ENCODE measurements at regions not wholly inside any gene's neighbourhood (a gene's known extent, or its start where the extent isn't known, plus 50 kb on each side); places are given as distances from the start of the nearest gene placed in this dataset.

DNA sequence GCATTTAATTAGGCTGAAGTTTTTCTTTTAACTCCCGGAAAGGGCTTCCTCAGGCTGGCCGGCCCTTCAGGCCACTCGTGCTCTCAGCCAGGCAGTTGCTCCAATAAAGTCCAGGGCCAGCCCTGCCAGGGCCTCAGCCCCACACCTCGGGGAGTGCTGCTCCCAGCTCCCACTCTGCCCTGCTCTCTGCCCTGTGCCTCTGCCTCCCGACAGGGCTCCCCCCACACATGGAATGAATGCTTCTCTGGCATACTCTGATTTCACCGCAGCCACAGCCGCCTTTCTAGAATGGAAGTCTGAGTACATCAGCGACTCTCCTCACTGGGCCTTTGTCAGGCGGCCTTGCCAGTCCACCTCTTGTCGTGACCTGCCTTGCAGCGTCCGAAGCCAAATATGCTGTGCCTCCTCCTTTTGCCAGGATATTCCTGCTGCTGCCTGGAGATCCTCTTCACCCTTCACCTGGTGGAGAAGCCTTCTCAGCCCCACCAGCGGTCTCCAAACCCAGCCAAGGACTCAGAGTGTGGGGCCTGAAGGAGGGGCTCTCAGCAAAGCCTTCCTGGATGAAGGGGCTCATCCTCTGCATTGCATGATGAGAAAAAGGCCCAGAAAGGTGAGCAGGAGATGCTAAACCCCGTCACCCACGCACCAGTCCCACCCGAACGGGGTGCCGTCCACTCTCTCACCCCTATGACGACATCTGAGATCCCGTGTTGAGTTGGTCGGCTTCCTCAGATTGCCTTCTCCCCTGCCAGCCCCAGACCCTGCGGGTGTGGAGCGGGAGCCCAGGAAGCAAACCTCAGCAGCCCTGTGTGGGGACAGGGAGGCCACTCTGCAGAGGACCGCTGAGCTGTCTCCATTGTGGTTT is 472.7 kb upstream of the HS6ST1 start:
- ChIA-PET POLR2A (no interaction called here), CTCF (no interaction called here)
- Histone ChIP-seq H3K9ac (no peak overlapping the region), H3K27ac (ENCODE audit: low read depth in 2 of 2, low read length in 1 of 2) (no peak overlapping the region), H3K79me2 (ENCODE audit: insufficient read depth) (no peaks in the 10 kb centered on the region), H3K4me2 (no peak overlapping the region), H3F3A (replicated peaks; ENCODE audit: insufficient read depth) (no peaks in the 10 kb centered on the region), H3K9me3 (no peaks in the 10 kb centered on the region), H2AFZ (ENCODE audit: low read depth) (no peak overlapping the region), H3K9me2 (no peaks in the 10 kb centered on the region), H4K20me1 (ENCODE audit: insufficient read depth) (no peaks in the 10 kb centered on the region), H3K4me1 (ENCODE audit: control insufficient read depth in 1 of 2, insufficient read depth in 2 of 2, low read depth in 1 of 2, low read length in 1 of 2) (no peaks in the 10 kb centered on the region), H3K27me3 (ENCODE audit: insufficient read depth) (no peaks in the 10 kb centered on the region), H3K36me3 (replicated peaks in 1 of 2; ENCODE audit: control insufficient read depth in 1 of 2, insufficient read depth in 2 of 2, low read length in 1 of 2) (no peaks in the 10 kb centered on the region), H3K4me3 (ENCODE audit: low read depth in 2 of 2, low read length in 1 of 2) (no peak overlapping the region)
- DNase-seq, result no peak
- TF ChIP-seq YY1 (IDR thresholded peaks at IDR 0.05; ENCODE audit: low read depth) (no peak), MEF2A (IDR thresholded peaks at IDR 0.05; ENCODE audit: borderline replicate concordance, low read depth) (no peak), RFX5 (IDR thresholded peaks at IDR 0.05; ENCODE audit: low read length) (no peak)
- 52% methylated on average over 22 of the region's 24 CpGs for WGBS (ENCODE audit: low lambda C conversion rate)

DNA sequence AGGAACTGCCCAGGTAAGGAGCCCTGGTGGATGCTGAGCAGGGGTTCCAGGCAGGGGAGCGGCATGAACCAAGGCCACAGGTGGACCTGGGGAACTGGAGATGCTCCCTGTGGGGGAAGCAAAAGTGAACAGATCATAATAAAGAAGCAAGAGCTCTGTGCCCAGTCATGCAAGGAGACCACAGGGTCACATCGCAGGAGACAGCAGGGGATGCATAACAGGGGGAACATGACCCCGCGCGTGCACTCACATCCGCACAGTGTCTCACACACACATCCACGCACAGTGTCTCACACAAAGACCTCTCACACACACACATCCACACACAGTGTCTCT is 473.3 kb upstream of the HS6ST1 start:
- H3K4me1 ChIP-seq (ENCODE audit: control insufficient read depth in 1 of 2, insufficient read depth in 2 of 2, low read depth in 1 of 2, low read length in 1 of 2), result no peaks in the 10 kb centered on the region
- no peaks in the 10 kb centered on the region for H3K9me2 ChIP-seq
- POLR2A ChIA-PET, result no interaction called here
- H3K79me2 ChIP-seq (ENCODE audit: insufficient read depth), result no peaks in the 10 kb centered on the region
- no peak for DNase-seq
- no peaks in the 10 kb centered on the region for H4K20me1 ChIP-seq (ENCODE audit: insufficient read depth)
- TF ChIP-seq GABPA (IDR thresholded peaks at IDR 0.05; ENCODE audit: low read depth) (no peak), SMC3 (IDR thresholded peaks at IDR 0.05; ENCODE audit: low read depth, low read length) (no peak), FOXM1 (IDR thresholded peaks at IDR 0.05; ENCODE audit: low read depth) (no peak), EP300 (IDR thresholded peaks at IDR 0.05; ENCODE audit: borderline replicate concordance in 1 of 2, low read depth in 1 of 2, low read length in 1 of 2) (no peak), RAD21 (IDR thresholded peaks at IDR 0.05; ENCODE audit: low read length) (no peak), NRF1 (IDR thresholded peaks at IDR 0.05; ENCODE audit: low read depth, low read length) (no peak), MXI1 (IDR thresholded peaks at IDR 0.05; ENCODE audit: low read depth, low read length) (no peak), CHD2 (IDR thresholded peaks at IDR 0.05; ENCODE audit: low read length, partially characterized antibody) (no peak)
- no peak overlapping the region for H3K27ac ChIP-seq (ENCODE audit: low read depth in 2 of 2, low read length in 1 of 2)
- no peak overlapping the region for H3K4me2 ChIP-seq
- H3K36me3 ChIP-seq (replicated peaks in 1 of 2; ENCODE audit: control insufficient read depth in 1 of 2, insufficient read depth in 2 of 2, low read length in 1 of 2), result no peaks in the 10 kb centered on the region
- no peaks in the 10 kb centered on the region for H3K27me3 ChIP-seq (ENCODE audit: insufficient read depth)
- H2AFZ ChIP-seq (ENCODE audit: low read depth), result no peak overlapping the region
- H3K9me3 ChIP-seq, result no peaks in the 10 kb centered on the region
- H3K9ac ChIP-seq, result no peak overlapping the region
- CTCF ChIA-PET, result no interaction called here
- H3F3A ChIP-seq (replicated peaks; ENCODE audit: insufficient read depth), result no peaks in the 10 kb centered on the region
- WGBS (ENCODE audit: low lambda C conversion rate), result 69% methylated on average over 7 of the region's 7 CpGs
- no peak overlapping the region for H3K4me3 ChIP-seq (ENCODE audit: low read depth in 2 of 2, low read length in 1 of 2)

DNA sequence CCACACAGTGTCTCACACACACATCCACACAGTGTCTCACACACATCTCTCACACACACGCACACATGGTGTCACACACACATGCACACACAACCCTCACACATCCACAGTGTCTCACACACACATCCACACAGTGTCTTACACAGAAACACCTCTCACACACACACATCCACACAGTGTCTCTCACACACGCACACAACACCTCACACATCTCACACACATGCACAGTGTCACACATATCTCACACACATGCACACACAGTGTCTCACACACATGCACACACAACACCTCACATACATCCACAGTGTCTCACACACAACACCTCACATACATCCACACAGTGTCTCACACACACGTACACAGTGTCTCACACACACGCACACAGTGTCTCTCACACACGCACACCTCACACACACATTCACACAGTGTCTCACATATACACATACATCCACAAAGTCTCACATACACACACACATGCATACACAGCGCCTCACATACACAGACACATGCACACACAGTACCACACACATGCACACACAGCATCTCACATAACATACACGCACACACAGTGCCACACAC is 473.9 kb upstream of the HS6ST1 start:
- Histone ChIP-seq H2AFZ (ENCODE audit: low read depth) (no peak overlapping the region), H3K4me2 (no peak overlapping the region), H4K20me1 (ENCODE audit: insufficient read depth) (no peaks in the 10 kb centered on the region), H3K9ac (no peak overlapping the region), H3K27me3 (ENCODE audit: insufficient read depth) (no peaks in the 10 kb centered on the region), H3K36me3 (replicated peaks in 1 of 2; ENCODE audit: control insufficient read depth in 1 of 2, insufficient read depth in 2 of 2, low read length in 1 of 2) (no peaks in the 10 kb centered on the region), H3K4me3 (ENCODE audit: low read depth in 2 of 2, low read length in 1 of 2) (no peak overlapping the region), H3F3A (replicated peaks; ENCODE audit: insufficient read depth) (no peaks in the 10 kb centered on the region), H3K4me1 (ENCODE audit: control insufficient read depth in 1 of 2, insufficient read depth in 2 of 2, low read depth in 1 of 2, low read length in 1 of 2) (no peaks in the 10 kb centered on the region), H3K9me2 (no peaks in the 10 kb centered on the region), H3K27ac (ENCODE audit: low read depth in 2 of 2, low read length in 1 of 2) (no peak overlapping the region), H3K9me3 (no peaks in the 10 kb centered on the region), H3K79me2 (ENCODE audit: insufficient read depth) (no peaks in the 10 kb centered on the region)
- ChIA-PET CTCF (no interaction called here), POLR2A (no interaction called here)
- TF ChIP-seq, protein P1, sequence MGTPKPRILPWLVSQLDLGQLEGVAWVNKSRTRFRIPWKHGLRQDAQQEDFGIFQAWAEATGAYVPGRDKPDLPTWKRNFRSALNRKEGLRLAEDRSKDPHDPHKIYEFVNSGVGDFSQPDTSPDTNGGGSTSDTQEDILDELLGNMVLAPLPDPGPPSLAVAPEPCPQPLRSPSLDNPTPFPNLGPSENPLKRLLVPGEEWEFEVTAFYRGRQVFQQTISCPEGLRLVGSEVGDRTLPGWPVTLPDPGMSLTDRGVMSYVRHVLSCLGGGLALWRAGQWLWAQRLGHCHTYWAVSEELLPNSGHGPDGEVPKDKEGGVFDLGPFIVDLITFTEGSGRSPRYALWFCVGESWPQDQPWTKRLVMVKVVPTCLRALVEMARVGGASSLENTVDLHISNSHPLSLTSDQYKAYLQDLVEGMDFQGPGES (IDR thresholded peaks at IDR 0.05; ENCODE audit: low read depth, low read length), result no peak
- no peak for TF ChIP-seq SMC3 (IDR thresholded peaks at IDR 0.05; ENCODE audit: low read depth, low read length)
- no peak for TF ChIP-seq RCOR1 (IDR thresholded peaks at IDR 0.05; ENCODE audit: low read length)
- TF ChIP-seq, protein P2, sequence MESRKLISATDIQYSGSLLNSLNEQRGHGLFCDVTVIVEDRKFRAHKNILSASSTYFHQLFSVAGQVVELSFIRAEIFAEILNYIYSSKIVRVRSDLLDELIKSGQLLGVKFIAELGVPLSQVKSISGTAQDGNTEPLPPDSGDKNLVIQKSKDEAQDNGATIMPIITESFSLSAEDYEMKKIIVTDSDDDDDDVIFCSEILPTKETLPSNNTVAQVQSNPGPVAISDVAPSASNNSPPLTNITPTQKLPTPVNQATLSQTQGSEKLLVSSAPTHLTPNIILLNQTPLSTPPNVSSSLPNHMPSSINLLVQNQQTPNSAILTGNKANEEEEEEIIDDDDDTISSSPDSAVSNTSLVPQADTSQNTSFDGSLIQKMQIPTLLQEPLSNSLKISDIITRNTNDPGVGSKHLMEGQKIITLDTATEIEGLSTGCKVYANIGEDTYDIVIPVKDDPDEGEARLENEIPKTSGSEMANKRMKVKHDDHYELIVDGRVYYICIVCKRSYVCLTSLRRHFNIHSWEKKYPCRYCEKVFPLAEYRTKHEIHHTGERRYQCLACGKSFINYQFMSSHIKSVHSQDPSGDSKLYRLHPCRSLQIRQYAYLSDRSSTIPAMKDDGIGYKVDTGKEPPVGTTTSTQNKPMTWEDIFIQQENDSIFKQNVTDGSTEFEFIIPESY (IDR thresholded peaks at IDR 0.05; ENCODE audit: borderline replicate concordance, low read depth), result no peak
- TF ChIP-seq, protein P3, sequence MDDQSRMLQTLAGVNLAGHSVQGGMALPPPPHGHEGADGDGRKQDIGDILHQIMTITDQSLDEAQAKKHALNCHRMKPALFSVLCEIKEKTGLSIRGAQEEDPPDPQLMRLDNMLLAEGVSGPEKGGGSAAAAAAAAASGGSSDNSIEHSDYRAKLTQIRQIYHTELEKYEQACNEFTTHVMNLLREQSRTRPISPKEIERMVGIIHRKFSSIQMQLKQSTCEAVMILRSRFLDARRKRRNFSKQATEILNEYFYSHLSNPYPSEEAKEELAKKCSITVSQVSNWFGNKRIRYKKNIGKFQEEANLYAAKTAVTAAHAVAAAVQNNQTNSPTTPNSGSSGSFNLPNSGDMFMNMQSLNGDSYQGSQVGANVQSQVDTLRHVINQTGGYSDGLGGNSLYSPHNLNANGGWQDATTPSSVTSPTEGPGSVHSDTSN (IDR thresholded peaks at IDR 0.05), result no peak
- TF ChIP-seq, protein P4, sequence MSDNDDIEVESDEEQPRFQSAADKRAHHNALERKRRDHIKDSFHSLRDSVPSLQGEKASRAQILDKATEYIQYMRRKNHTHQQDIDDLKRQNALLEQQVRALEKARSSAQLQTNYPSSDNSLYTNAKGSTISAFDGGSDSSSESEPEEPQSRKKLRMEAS (IDR thresholded peaks at IDR 0.05; ENCODE audit: low read depth), result no peak
- no peak for DNase-seq
- WGBS (ENCODE audit: low lambda C conversion rate), result 50% methylated on average over 7 of the region's 7 CpGs

Measured in SK-N-SH (cell line).